Fibroblast of lung (primary cell): ENCODE measurements at regions not wholly inside any gene's neighbourhood (a gene's known extent, or its start where the extent isn't known, plus 50 kb on each side); places are given as distances from the start of the nearest gene placed in this dataset.

Experiments
- EZH2 ChIP-seq: IDR thresholded peaks from 2 replicates; pipeline ENCODE4 v1.5.1; 2012; ENCODE audit warnings: low read length, control low read depth, mild to moderate bottlenecking; ENCODE audit errors: missing control alignments
- TF ChIP-seq, protein P1 (sequence below), 2 donors: IDR thresholded peaks in 1 of 2; conservative IDR thresholded peaks in 1 of 2; 1 replicate in 1 of 2; 2 replicates in 1 of 2; pipeline ENCODE4 v1.5.1; 2011 to 2012; ENCODE audit warnings: low read length in 2 of 2, control low read depth in 1 of 2, inconsistent platforms in 1 of 2, low read depth in 1 of 2, mild to moderate bottlenecking in 1 of 2

DNA sequence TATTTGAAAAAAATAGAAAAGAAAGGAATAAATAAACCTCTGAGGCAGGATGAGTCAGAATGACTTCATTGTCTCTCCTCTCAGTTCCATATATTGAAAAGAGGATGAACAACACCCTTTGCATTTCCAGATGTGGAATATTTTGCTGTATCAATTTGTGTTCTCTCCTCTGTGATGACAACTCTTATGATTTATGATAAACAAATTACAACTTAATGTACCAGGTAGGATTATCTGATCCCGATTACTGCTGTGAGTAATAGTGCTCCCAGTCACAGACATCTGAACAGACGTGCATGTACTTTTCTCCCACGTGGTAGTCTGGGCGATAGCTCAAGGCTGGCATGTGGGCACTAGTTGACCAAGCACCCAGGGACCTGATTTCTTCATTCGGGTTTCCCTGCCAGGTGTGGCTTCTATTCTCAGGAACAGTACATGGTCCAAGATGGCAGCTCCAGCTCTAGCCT lies 142.1 kb upstream of the SULF2 start:
- no peak for TF ChIP-seq EZH2
- TF ChIP-seq, protein P1, sequence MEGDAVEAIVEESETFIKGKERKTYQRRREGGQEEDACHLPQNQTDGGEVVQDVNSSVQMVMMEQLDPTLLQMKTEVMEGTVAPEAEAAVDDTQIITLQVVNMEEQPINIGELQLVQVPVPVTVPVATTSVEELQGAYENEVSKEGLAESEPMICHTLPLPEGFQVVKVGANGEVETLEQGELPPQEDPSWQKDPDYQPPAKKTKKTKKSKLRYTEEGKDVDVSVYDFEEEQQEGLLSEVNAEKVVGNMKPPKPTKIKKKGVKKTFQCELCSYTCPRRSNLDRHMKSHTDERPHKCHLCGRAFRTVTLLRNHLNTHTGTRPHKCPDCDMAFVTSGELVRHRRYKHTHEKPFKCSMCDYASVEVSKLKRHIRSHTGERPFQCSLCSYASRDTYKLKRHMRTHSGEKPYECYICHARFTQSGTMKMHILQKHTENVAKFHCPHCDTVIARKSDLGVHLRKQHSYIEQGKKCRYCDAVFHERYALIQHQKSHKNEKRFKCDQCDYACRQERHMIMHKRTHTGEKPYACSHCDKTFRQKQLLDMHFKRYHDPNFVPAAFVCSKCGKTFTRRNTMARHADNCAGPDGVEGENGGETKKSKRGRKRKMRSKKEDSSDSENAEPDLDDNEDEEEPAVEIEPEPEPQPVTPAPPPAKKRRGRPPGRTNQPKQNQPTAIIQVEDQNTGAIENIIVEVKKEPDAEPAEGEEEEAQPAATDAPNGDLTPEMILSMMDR (conservative IDR thresholded peaks at IDR 0.05 in 1 of 2, IDR thresholded peaks at IDR 0.05 in 1 of 2; ENCODE audit: low read depth in 1 of 2, low read length in 2 of 2): no peak
